B cell (primary cell): ENCODE measurements at regions not wholly inside any gene's neighbourhood (a gene's known extent, or its start where the extent isn't known, plus 50 kb on each side); places are given as distances from the start of the nearest gene placed in this dataset.

Experiments
- ATAC-seq: fragments of 200-7000 bp; cut with Tn5 transposase; one replicate; pipeline ENCODE4 v1.10.0; 2021; ENCODE audit warnings: low read depth, mild to moderate bottlenecking, moderate number of reproducible peaks, moderate library complexity
- CTCF ChIA-PET: fragments of 350-600 bp; sonication (Branson Sonifier 250); formaldehyde crosslinking; loops from one replicate; lab custom pipeline; 2021; ENCODE audit warnings: antibody characterized with exemption, inconsistent platforms; lab: Charles Lee
- POLR2A ChIA-PET: fragments of 350-600 bp; sonication (Branson Sonifier 250); formaldehyde crosslinking; loops from one replicate; lab custom pipeline; 2021; ENCODE audit warnings: antibody characterized with exemption; lab: Charles Lee
- DNase-seq: peaks from one replicate; pipeline ENCODE4 v3.0.0; 2013
- H2AFZ ChIP-seq: 2 replicates; pipeline ENCODE4 v1.6.1; 2012; ENCODE audit warnings: mild to moderate bottlenecking, low read depth, low read length; ENCODE audit not compliant: insufficient read depth, poor library complexity, severe bottlenecking
- H3K27ac ChIP-seq, 2 donors: 1 replicate in 1 of 2; 2 replicates in 1 of 2; pipeline ENCODE4 v1.5.1; 2012 to 2013; ENCODE audit warnings: low read length in 2 of 2, mild to moderate bottlenecking in 2 of 2, moderate library complexity in 1 of 2
- H3K27me3 ChIP-seq, 4 experiments: fragments of 200-600 bp in 1 of 4; sonication (generic) in 1 of 4; replicated peaks in 1 of 4; 1 replicate in 2 of 4; 2 replicates in 2 of 4; pipeline versions ENCODE4 v1.6.1 to v1.7.0; 2013 to 2016; ENCODE audit warnings: low read length in 3 of 4, mild to moderate bottlenecking in 2 of 4, mixed read lengths in 1 of 4, moderate library complexity in 1 of 4; ENCODE audit not compliant: insufficient read depth in 4 of 4, control insufficient read depth in 3 of 4; ENCODE audit errors: control extremely low read depth in 1 of 4
- H3K36me3 ChIP-seq, 2 experiments: replicated peaks in 1 of 2; 1 replicate in 1 of 2; 2 replicates in 1 of 2; pipeline versions ENCODE4 v1.6.1 to v1.7.1; 2013; ENCODE audit warnings: low read length in 1 of 2; ENCODE audit not compliant: insufficient read depth in 2 of 2, control insufficient read depth in 1 of 2; ENCODE audit errors: control extremely low read depth in 1 of 2, extremely low read depth in 1 of 2
- H3K4me1 ChIP-seq, 2 donors: fragments of 200-600 bp in 1 of 2; sonication (generic) in 1 of 2; 1 replicate in 1 of 2; 2 replicates in 1 of 2; pipeline versions ENCODE4 v1.5.1 to v1.6.1; 2013 to 2017; ENCODE audit warnings: low read length in 2 of 2; ENCODE audit not compliant: control insufficient read depth in 2 of 2, insufficient read depth in 2 of 2
- H3K4me2 ChIP-seq: replicated peaks from 2 replicates; pipeline ENCODE3; 2012; ENCODE audit warnings: mild to moderate bottlenecking, low read depth, low read length; ENCODE audit not compliant: poor library complexity, severe bottlenecking
- H3K4me3 ChIP-seq, 5 experiments: fragments of 200-600 bp in 1 of 5; sonication (generic) in 1 of 5; 1 replicate in 3 of 5; 2 replicates in 2 of 5; pipeline versions ENCODE4 v1.5.1 to v1.7.0; 2011 to 2016; ENCODE audit warnings: low read length in 4 of 5, mild to moderate bottlenecking in 4 of 5, low read depth in 2 of 5, control low read depth in 1 of 5, moderate library complexity in 1 of 5; ENCODE audit not compliant: insufficient read depth in 1 of 5; ENCODE audit errors: control extremely low read depth in 1 of 5, extremely low read depth in 1 of 5
- H3K79me2 ChIP-seq: fragments of 200-600 bp; sonication (generic); one replicate; pipeline ENCODE4 v1.6.0; 2016; ENCODE audit warnings: low read length; ENCODE audit not compliant: control insufficient read depth, insufficient read depth
- H3K9ac ChIP-seq: fragments of 200-600 bp; sonication (generic); 2 replicates; pipeline ENCODE4 v1.6.1; 2017; ENCODE audit warnings: mild to moderate bottlenecking, low read length, moderate library complexity
- H3K9me3 ChIP-seq, 3 donors: one replicate each; pipeline versions ENCODE4 v1.6.1 to v1.7.1; 2013; ENCODE audit warnings: low read length in 2 of 3; ENCODE audit not compliant: control insufficient read depth in 2 of 3, insufficient read depth in 1 of 3; ENCODE audit errors: control extremely low read depth in 1 of 3
- H4K20me1 ChIP-seq: 2 replicates; pipeline ENCODE4 v1.6.0; 2012; ENCODE audit warnings: mild to moderate bottlenecking, low read length; ENCODE audit not compliant: insufficient read depth, control insufficient read depth, poor library complexity, severe bottlenecking
- H3K27ac Mint-ChIP-seq: one replicate; pipeline ENCODE4 v1.8.0; 2021; ENCODE audit warnings: mixed read lengths
- H3K27me3 Mint-ChIP-seq: one replicate; pipeline ENCODE4 v1.8.0; 2021; ENCODE audit warnings: mixed read lengths
- H3K4me1 Mint-ChIP-seq: one replicate; pipeline ENCODE4 v1.8.0; 2021; ENCODE audit warnings: mixed read lengths
- H3K4me3 Mint-ChIP-seq: one replicate; pipeline ENCODE4 v1.8.0; 2021; ENCODE audit warnings: mixed read lengths
- H3K9me3 Mint-ChIP-seq: one replicate; pipeline ENCODE4 v1.8.0; 2022; ENCODE audit warnings: mixed read lengths; ENCODE audit not compliant: insufficient read depth
- EZH2 ChIP-seq: IDR thresholded peaks from 2 replicates; pipeline ENCODE4 v1.6.1; 2012; ENCODE audit warnings: borderline replicate concordance, low read depth, mild to moderate bottlenecking, moderate library complexity, low read length; ENCODE audit not compliant: insufficient read depth, poor library complexity, severe bottlenecking
- WGBS: methylation state at CpG from one replicate; pipeline ENCODE4 v1.1.5; 2013; ENCODE audit warnings: missing lambda C conversion rate; ENCODE audit not compliant: insufficient coverage; 5-methylcytosine and 5-hydroxymethylcytosine counted together
- intact Hi-C: fragments of 100-400 bp; cut with micrococcal nuclease; formaldehyde crosslinking; loops from one replicate; pipeline ENCODE4 v1.10.0; 2022
- TF ChIP-seq, protein P1 (sequence below): fragments of 200-600 bp; IDR thresholded peaks from one replicate; pipeline ENCODE4 v1.8.0; 2022; ENCODE audit warnings: antibody characterized with exemption, mild to moderate bottlenecking

DNA sequence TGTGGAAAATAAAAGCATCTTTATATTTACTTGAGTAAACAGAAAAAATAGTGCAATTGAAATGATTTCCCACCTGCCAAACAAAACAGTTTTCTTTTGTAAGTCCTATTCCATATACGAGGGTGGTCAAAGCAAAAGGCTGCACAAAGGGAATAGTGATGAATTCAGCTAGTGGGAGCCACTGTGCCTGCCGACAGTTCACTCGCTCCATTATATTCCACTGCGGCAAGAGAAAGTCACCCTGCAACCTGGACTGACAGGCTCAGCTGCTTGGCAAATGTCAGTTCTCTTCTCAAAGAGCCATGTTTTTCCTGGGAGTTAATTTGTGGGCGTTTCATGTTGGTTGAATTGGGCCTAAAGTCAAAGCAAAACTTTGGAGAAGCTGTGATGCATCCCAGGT lies 145.4 kb downstream of the LMO4 start:
- Histone ChIP-seq H3K79me2 (no peaks in the 10 kb centered on the region), H3K4me1 (no peaks in the 10 kb centered on the region), H3K27me3 (no peaks in the 10 kb centered on the region), H3K4me3 (no peak overlapping the region), H2AFZ (no peak overlapping the region), H3K9me3 (peaks cover 0 to 3% (median 0%) of the 10 kb centered on the region in 3 donors), H3K27ac (no peak overlapping the region), H4K20me1 (no peaks in the 10 kb centered on the region), H3K36me3 (no peaks in the 10 kb centered on the region), H3K4me2 (no peak overlapping the region), H3K9ac (no peak overlapping the region)
- CTCF ChIA-PET = no interaction called here
- WGBS = 100% methylated on average over 4 of the region's 5 CpGs
- no peak for ATAC-seq
- H3K27ac Mint-ChIP-seq = no peak overlapping the region
- DNase-seq = no peak
- no peaks in the 10 kb centered on the region for H3K9me3 Mint-ChIP-seq
- H3K27me3 Mint-ChIP-seq = no peaks in the 10 kb centered on the region
- intact Hi-C loops = no loop called here
- no peaks in the 10 kb centered on the region for H3K4me1 Mint-ChIP-seq
- POLR2A ChIA-PET = no interaction called here
- H3K4me3 Mint-ChIP-seq = no peak overlapping the region
- TF ChIP-seq, protein P1, sequence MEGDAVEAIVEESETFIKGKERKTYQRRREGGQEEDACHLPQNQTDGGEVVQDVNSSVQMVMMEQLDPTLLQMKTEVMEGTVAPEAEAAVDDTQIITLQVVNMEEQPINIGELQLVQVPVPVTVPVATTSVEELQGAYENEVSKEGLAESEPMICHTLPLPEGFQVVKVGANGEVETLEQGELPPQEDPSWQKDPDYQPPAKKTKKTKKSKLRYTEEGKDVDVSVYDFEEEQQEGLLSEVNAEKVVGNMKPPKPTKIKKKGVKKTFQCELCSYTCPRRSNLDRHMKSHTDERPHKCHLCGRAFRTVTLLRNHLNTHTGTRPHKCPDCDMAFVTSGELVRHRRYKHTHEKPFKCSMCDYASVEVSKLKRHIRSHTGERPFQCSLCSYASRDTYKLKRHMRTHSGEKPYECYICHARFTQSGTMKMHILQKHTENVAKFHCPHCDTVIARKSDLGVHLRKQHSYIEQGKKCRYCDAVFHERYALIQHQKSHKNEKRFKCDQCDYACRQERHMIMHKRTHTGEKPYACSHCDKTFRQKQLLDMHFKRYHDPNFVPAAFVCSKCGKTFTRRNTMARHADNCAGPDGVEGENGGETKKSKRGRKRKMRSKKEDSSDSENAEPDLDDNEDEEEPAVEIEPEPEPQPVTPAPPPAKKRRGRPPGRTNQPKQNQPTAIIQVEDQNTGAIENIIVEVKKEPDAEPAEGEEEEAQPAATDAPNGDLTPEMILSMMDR = no peak
- TF ChIP-seq EZH2 = no peak

DNA sequence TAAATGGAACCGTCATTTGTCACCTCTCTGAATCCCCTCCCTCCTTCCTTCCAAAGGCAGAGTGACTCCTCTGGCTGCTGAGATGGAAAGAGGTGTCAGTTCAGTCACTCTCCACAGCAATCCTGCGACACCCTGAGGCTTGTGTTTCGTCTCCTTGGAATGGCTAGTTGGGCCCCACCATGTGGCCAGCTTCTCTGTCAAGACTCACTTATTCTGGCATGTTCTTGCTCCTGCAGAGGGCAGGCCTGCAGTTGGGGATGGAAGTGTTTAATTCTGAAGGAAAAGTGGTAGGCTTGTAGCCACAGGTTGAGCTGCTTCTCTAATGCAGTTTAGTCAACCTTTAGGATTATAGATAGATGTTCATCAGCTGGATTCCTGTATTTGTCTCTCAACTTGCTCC lies 149.6 kb downstream of the LMO4 start:
- Histone ChIP-seq H3K9ac (no peak overlapping the region), H3K27ac (no peak overlapping the region), H4K20me1 (no peaks in the 10 kb centered on the region), H2AFZ (no peak overlapping the region), H3K4me2 (no peak overlapping the region), H3K9me3 (peaks cover 0 to 3% (median 0%) of the 10 kb centered on the region in 3 donors), H3K36me3 (no peaks in the 10 kb centered on the region), H3K4me1 (no peaks in the 10 kb centered on the region), H3K79me2 (no peaks in the 10 kb centered on the region), H3K27me3 (no peaks in the 10 kb centered on the region), H3K4me3 (no peak overlapping the region)
- 100% methylated on average over 2 of the region's 3 CpGs for WGBS
- intact Hi-C loops = no loop called here
- H3K27ac Mint-ChIP-seq = no peak overlapping the region
- H3K9me3 Mint-ChIP-seq = no peaks in the 10 kb centered on the region
- ChIA-PET CTCF (no interaction called here), POLR2A (no interaction called here)
- no peak overlapping the region for H3K4me3 Mint-ChIP-seq
- H3K27me3 Mint-ChIP-seq = no peaks in the 10 kb centered on the region
- no peaks in the 10 kb centered on the region for H3K4me1 Mint-ChIP-seq
- TF ChIP-seq, protein P1 = no peak
- no peak for TF ChIP-seq EZH2
- DNase-seq (no peak), ATAC-seq (no peak)
